ENCODE measurements at regions not wholly inside any gene's neighbourhood (a gene's known extent, or its start where the extent isn't known, plus 50 kb on each side); places are given as distances from the start of the nearest gene placed in this dataset.

GRCh38 chr2:188720811-188721605, 253.2 kb upstream of the COL3A1 start:
- DNase-seq, result no peak

GRCh38 chr2:188721784-188722183, 252.4 kb upstream of the COL3A1 start:
- DNase-seq, result no peak

- no peak for DNase-seq
Measured at GRCh38 chr2:188725746-188726360, 248.3 kb upstream of the COL3A1 start.

- no peak for DNase-seq
Measured at GRCh38 chr2:188726626-188727247, 247.4 kb upstream of the COL3A1 start.

GRCh38 chr2:188727846-188728245, 246.3 kb upstream of the COL3A1 start:
- no peak for DNase-seq

- no peak for DNase-seq
Measured at GRCh38 chr2:188734691-188735090, 239.5 kb upstream of the COL3A1 start.

GRCh38 chr2:188746727-188747126, 227.4 kb upstream of the COL3A1 start:
- no peak for DNase-seq

GRCh38 chr2:188751816-188752215, 222.4 kb upstream of the COL3A1 start:
- DNase-seq, result no peak

GRCh38 chr2:188752311-188752710, 221.9 kb upstream of the COL3A1 start:
- DNase-seq, result no peak

- no peak for DNase-seq
Measured at GRCh38 chr2:188762151-188762550, 212.0 kb upstream of the COL3A1 start.

GRCh38 chr2:188765522-188766470, 208.4 kb upstream of the COL3A1 start:
- no peak for DNase-seq

GRCh38 chr2:188766471-188766856, 207.7 kb upstream of the COL3A1 start:
- DNase-seq, result no peak

- no peak for DNase-seq
Measured at GRCh38 chr2:188767176-188767575, 207.0 kb upstream of the COL3A1 start.

GRCh38 chr2:188770296-188770695, 203.9 kb upstream of the COL3A1 start:
- no peak for DNase-seq

- DNase-seq, result no peak
Measured at GRCh38 chr2:188773075-188773474, 201.1 kb upstream of the COL3A1 start.

GRCh38 chr2:188776634-188777033, 197.5 kb upstream of the COL3A1 start:
- no peak for DNase-seq

GRCh38 chr2:188784269-188784762, 189.9 kb upstream of the COL3A1 start:
- DNase-seq, result no peak

- DNase-seq, result no peak
Measured at GRCh38 chr2:188785061-188785460, 189.1 kb upstream of the COL3A1 start.

GRCh38 chr2:188785490-188785889, 188.7 kb upstream of the COL3A1 start:
- DNase-seq, result no peak

- no peak for DNase-seq
Measured at GRCh38 chr2:188786368-188786841, 187.8 kb upstream of the COL3A1 start.

- DNase-seq, result no peak
Measured at GRCh38 chr2:188787021-188787657, 187.0 kb upstream of the COL3A1 start.

GRCh38 chr2:188787658-188788240, 186.4 kb upstream of the COL3A1 start:
- no peak for DNase-seq
